IPS DF 6.9 (cell line): ENCODE measurements at regions not wholly inside any gene's neighbourhood (a gene's known extent, or its start where the extent isn't known, plus 50 kb on each side); places are given as distances from the start of the nearest gene placed in this dataset.

Experiments used
- DNase-seq: peaks from one replicate; pipeline ENCODE4 v3.0.0-alpha.2; 2013; ENCODE audit warnings: low read depth, low spot score
- H3K27ac ChIP-seq: one replicate; pipeline ENCODE4 v1.5.1; 2013; ENCODE audit warnings: low read length, control low read depth
- H3K27me3 ChIP-seq: 2 replicates; pipeline ENCODE4 v1.6.1; 2013; ENCODE audit warnings: mild to moderate bottlenecking, low read length; ENCODE audit not compliant: control insufficient read depth, insufficient read depth
- H3K36me3 ChIP-seq: 2 replicates; pipeline ENCODE4 v1.6.1; 2013; ENCODE audit warnings: low read length; ENCODE audit not compliant: control insufficient read depth, insufficient read depth
- H3K4me1 ChIP-seq: 2 replicates; pipeline ENCODE4 v1.6.1; 2013; ENCODE audit warnings: low read length; ENCODE audit not compliant: control insufficient read depth, insufficient read depth
- H3K4me3 ChIP-seq: 2 replicates; pipeline ENCODE4 v1.5.1; 2013; ENCODE audit warnings: mild to moderate bottlenecking, low read length
- H3K9me3 ChIP-seq: 2 replicates; pipeline ENCODE4 v1.6.1; 2013; ENCODE audit warnings: low read length, inconsistent platforms; ENCODE audit not compliant: control insufficient read depth, insufficient read depth
- WGBS: extraction: QIAGEN DNeasy Blood & Tissue Kit; methylation state at CpG from one replicate; pipeline ENCODE4 v1.1.7; 2013; ENCODE audit warnings: mixed read lengths, missing lambda C conversion rate; ENCODE audit not compliant: insufficient read length, insufficient coverage; 5-methylcytosine and 5-hydroxymethylcytosine counted together

- no peak overlapping the region for H3K27ac ChIP-seq
- no peaks in the 10 kb centered on the region for H3K9me3 ChIP-seq
- no peaks in the 10 kb centered on the region for H3K4me1 ChIP-seq
- no peaks in the 10 kb centered on the region for H3K36me3 ChIP-seq
- no peak overlapping the region for H3K4me3 ChIP-seq
- no CpG with 5 or more reads among the region's 4 CpGs for WGBS
- no peaks in the 10 kb centered on the region for H3K27me3 ChIP-seq
- DNase-seq: no peak
Observed at GRCh38 chr10:47092376-47092775, 181.1 kb downstream of the PTPN20 start.

- Histone ChIP-seq H3K27ac (no peak overlapping the region), H3K36me3 (no peaks in the 10 kb centered on the region), H3K9me3 (no peaks in the 10 kb centered on the region), H3K27me3 (no peaks in the 10 kb centered on the region), H3K4me3 (no peak overlapping the region), H3K4me1 (no peaks in the 10 kb centered on the region)
- no CpG with 5 or more reads among the region's 5 CpGs for WGBS
- no peak for DNase-seq
Observed at GRCh38 chr10:47092831-47093230, 181.6 kb downstream of the PTPN20 start.

- Histone ChIP-seq H3K27me3 (no peaks in the 10 kb centered on the region), H3K4me1 (no peaks in the 10 kb centered on the region), H3K36me3 (no peaks in the 10 kb centered on the region), H3K27ac (no peak overlapping the region), H3K9me3 (no peaks in the 10 kb centered on the region), H3K4me3 (no peak overlapping the region)
- no peak for DNase-seq
- no CpG with 5 or more reads among the region's 9 CpGs for WGBS
Observed at GRCh38 chr10:47094126-47094525, 182.9 kb downstream of the PTPN20 start.

- Histone ChIP-seq H3K4me3 (no peak overlapping the region), H3K9me3 (no peaks in the 10 kb centered on the region), H3K4me1 (no peaks in the 10 kb centered on the region), H3K27ac (no peak overlapping the region), H3K36me3 (no peaks in the 10 kb centered on the region), H3K27me3 (no peaks in the 10 kb centered on the region)
- no CpG with 5 or more reads among the region's 10 CpGs for WGBS
- DNase-seq: no peak
Observed at GRCh38 chr10:47094636-47095035, 183.4 kb downstream of the PTPN20 start.

GRCh38 chr10:47095211-47095610, 184.0 kb downstream of the PTPN20 start:
- H3K27ac ChIP-seq: no peak overlapping the region
- H3K27me3 ChIP-seq: no peaks in the 10 kb centered on the region
- no peak overlapping the region for H3K4me3 ChIP-seq
- H3K36me3 ChIP-seq: no peaks in the 10 kb centered on the region
- WGBS: no CpG with 5 or more reads among the region's 12 CpGs
- no peaks in the 10 kb centered on the region for H3K4me1 ChIP-seq
- H3K9me3 ChIP-seq: no peaks in the 10 kb centered on the region
- DNase-seq: no peak

- H3K27ac ChIP-seq: no peak overlapping the region
- H3K4me3 ChIP-seq: no peak overlapping the region
- H3K27me3 ChIP-seq: no peaks in the 10 kb centered on the region
- H3K9me3 ChIP-seq: no peaks in the 10 kb centered on the region
- DNase-seq: no peak
- H3K4me1 ChIP-seq: no peaks in the 10 kb centered on the region
- WGBS: no CpG with 5 or more reads among the region's 17 CpGs
- no peaks in the 10 kb centered on the region for H3K36me3 ChIP-seq
Observed at GRCh38 chr10:47095848-47096612, 184.8 kb downstream of the PTPN20 start.

GRCh38 chr10:47098238-47098637, 187.0 kb downstream of the PTPN20 start:
- no peak overlapping the region for H3K4me3 ChIP-seq
- H3K9me3 ChIP-seq: no peaks in the 10 kb centered on the region
- no peak for DNase-seq
- H3K36me3 ChIP-seq: no peaks in the 10 kb centered on the region
- H3K4me1 ChIP-seq: no peaks in the 10 kb centered on the region
- no peak overlapping the region for H3K27ac ChIP-seq
- no CpG with 5 or more reads among the region's 3 CpGs for WGBS
- no peaks in the 10 kb centered on the region for H3K27me3 ChIP-seq

GRCh38 chr10:47098964-47099363, 187.7 kb downstream of the PTPN20 start:
- H3K36me3 ChIP-seq: no peaks in the 10 kb centered on the region
- no peak for DNase-seq
- no CpG with 5 or more reads among the region's 11 CpGs for WGBS
- H3K4me3 ChIP-seq: no peak overlapping the region
- no peaks in the 10 kb centered on the region for H3K9me3 ChIP-seq
- H3K4me1 ChIP-seq: no peaks in the 10 kb centered on the region
- no peak overlapping the region for H3K27ac ChIP-seq
- H3K27me3 ChIP-seq: no peaks in the 10 kb centered on the region

- H3K27me3 ChIP-seq: no peaks in the 10 kb centered on the region
- no peaks in the 10 kb centered on the region for H3K36me3 ChIP-seq
- WGBS: no CpG with 5 or more reads among the region's 7 CpGs
- no peaks in the 10 kb centered on the region for H3K9me3 ChIP-seq
- H3K4me3 ChIP-seq: no peak overlapping the region
- no peaks in the 10 kb centered on the region for H3K4me1 ChIP-seq
- DNase-seq: no peak
- no peak overlapping the region for H3K27ac ChIP-seq
Observed at GRCh38 chr10:47099474-47099873, 188.2 kb downstream of the PTPN20 start.

- Histone ChIP-seq H3K36me3 (no peaks in the 10 kb centered on the region), H3K27me3 (no peaks in the 10 kb centered on the region), H3K27ac (no peak overlapping the region), H3K4me3 (no peak overlapping the region), H3K9me3 (no peaks in the 10 kb centered on the region), H3K4me1 (no peaks in the 10 kb centered on the region)
- no CpG with 5 or more reads among the region's 5 CpGs for WGBS
- no peak for DNase-seq
Observed at GRCh38 chr10:47101196-47101595, 190.0 kb downstream of the PTPN20 start.

- no peak for DNase-seq
- no peaks in the 10 kb centered on the region for H3K36me3 ChIP-seq
- no peaks in the 10 kb centered on the region for H3K27me3 ChIP-seq
- no peaks in the 10 kb centered on the region for H3K4me1 ChIP-seq
- H3K4me3 ChIP-seq: no peak overlapping the region
- WGBS: no CpG with 5 or more reads among the region's 3 CpGs
- no peak overlapping the region for H3K27ac ChIP-seq
- H3K9me3 ChIP-seq: no peaks in the 10 kb centered on the region
Observed at GRCh38 chr10:47101807-47102206, 190.6 kb downstream of the PTPN20 start.
